NCI-H1694 treated with DMSO at 0.1 percent for 48 hours (cell line): ENCODE measurements at regions not wholly inside any gene's neighbourhood (a gene's known extent, or its start where the extent isn't known, plus 50 kb on each side); places are given as distances from the start of the nearest gene placed in this dataset.
"Not testable (repeated sequence)": the region's sequence is repeated elsewhere in the genome, so short reads cannot be mapped to it uniquely, and the experiment has no call there.

Experiments used
- DNase-seq: peaks from one replicate; lab custom pipeline; 2025; lab: John Stamatoyannopoulos, UW

- no peak for DNase-seq
These were observed 1231.2 kb upstream of the FLRT2 start for GRCh38 chr14:84298663-84299195.

GRCh38 chr14:84303140-84303539, 1226.8 kb upstream of the FLRT2 start:
- DNase-seq = no peak

GRCh38 chr14:84312551-84312950, 1217.4 kb upstream of the FLRT2 start:
- no peak for DNase-seq

GRCh38 chr14:84323450-84323849, 1206.5 kb upstream of the FLRT2 start:
- DNase-seq = no peak

GRCh38 chr14:84323978-84324377, 1206.0 kb upstream of the FLRT2 start:
- DNase-seq = no peak

- no peak for DNase-seq
These were observed 1193.5 kb upstream of the FLRT2 start for GRCh38 chr14:84336433-84336832.

GRCh38 chr14:84340938-84341337, 1189.0 kb upstream of the FLRT2 start:
- no peak for DNase-seq

- not testable (repeated sequence) for DNase-seq
These were observed 1188.1 kb upstream of the FLRT2 start for GRCh38 chr14:84341867-84342266.

- DNase-seq = no peak
These were observed 1186.3 kb upstream of the FLRT2 start for GRCh38 chr14:84343656-84344055.

GRCh38 chr14:84351646-84352045, 1178.3 kb upstream of the FLRT2 start:
- DNase-seq = no peak

GRCh38 chr14:84361476-84361875, 1168.5 kb upstream of the FLRT2 start:
- DNase-seq = no peak

- DNase-seq = no peak
These were observed 1154.7 kb upstream of the FLRT2 start for GRCh38 chr14:84375235-84375634.

GRCh38 chr14:84390010-84390409, 1139.9 kb upstream of the FLRT2 start:
- no peak for DNase-seq

GRCh38 chr14:84397631-84398030, 1132.3 kb upstream of the FLRT2 start:
- no peak for DNase-seq

- DNase-seq = no peak
These were observed 1130.5 kb upstream of the FLRT2 start for GRCh38 chr14:84399296-84399910.

GRCh38 chr14:84401631-84402030, 1128.3 kb upstream of the FLRT2 start:
- DNase-seq = no peak

GRCh38 chr14:84403585-84403984, 1126.4 kb upstream of the FLRT2 start:
- DNase-seq = no peak

- DNase-seq = no peak
These were observed 1125.7 kb upstream of the FLRT2 start for GRCh38 chr14:84404246-84404645.

GRCh38 chr14:84409435-84409834, 1120.5 kb upstream of the FLRT2 start:
- no peak for DNase-seq

- DNase-seq = no peak
These were observed 1119.6 kb upstream of the FLRT2 start for GRCh38 chr14:84410344-84410743.

GRCh38 chr14:84420221-84420620, 1109.7 kb upstream of the FLRT2 start:
- DNase-seq = no peak

- no peak for DNase-seq
These were observed 1108.3 kb upstream of the FLRT2 start for GRCh38 chr14:84421621-84422020.

GRCh38 chr14:84425968-84426367, 1104.0 kb upstream of the FLRT2 start:
- no peak for DNase-seq

- peak; percentile 64 for DNase-seq
These were observed 1097.3 kb upstream of the FLRT2 start for GRCh38 chr14:84432676-84433075.
